LNCaP clone FGC (cell line): ENCODE measurements at regions not wholly inside any gene's neighbourhood (a gene's known extent, or its start where the extent isn't known, plus 50 kb on each side); places are given as distances from the start of the nearest gene placed in this dataset.

Source experiments
- DNase-seq: peaks from one replicate; pipeline ENCODE4 v3.0.0-alpha.2; 2011; ENCODE audit warnings: low read depth
- H3K4me3 ChIP-seq: 2 replicates; pipeline ENCODE4 v1.5.1; 2011; ENCODE audit warnings: mild to moderate bottlenecking, low read depth, low read length, control low read depth
- CTCF ChIP-seq: IDR thresholded peaks from 2 replicates; pipeline ENCODE4 v1.5.1; 2012; ENCODE audit warnings: mild to moderate bottlenecking; ENCODE audit not compliant: control insufficient read depth, insufficient read depth; ENCODE audit errors: extremely low read depth

- peak; percentile 3 for DNase-seq
- H3K4me3 ChIP-seq: no peak overlapping the region
- no peak for TF ChIP-seq CTCF
Measured at GRCh38 chr10:9188022-9188810, 1133.7 kb downstream of the GATA3 start.

DNA sequence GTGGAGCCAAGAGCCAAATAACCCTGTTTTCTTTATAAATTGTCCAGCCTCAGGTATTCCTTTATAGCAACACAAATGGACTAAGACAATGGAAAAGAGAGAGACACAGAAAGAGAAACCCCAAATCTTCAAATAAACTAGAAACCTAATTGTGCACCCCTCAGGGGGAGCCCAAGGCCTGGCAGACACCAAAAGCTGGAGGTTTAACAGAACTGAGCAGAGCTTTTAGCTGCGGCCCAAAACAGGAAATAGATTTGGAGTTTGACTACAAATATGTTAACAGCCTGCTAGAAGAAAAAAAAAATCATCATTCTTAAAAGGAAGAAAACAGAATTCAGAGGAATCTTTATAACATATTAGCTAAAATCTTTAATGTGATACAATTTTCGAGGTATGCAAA is 1135.0 kb downstream of the GATA3 start:
- H3K4me3 ChIP-seq: no peak overlapping the region
- no peak for TF ChIP-seq CTCF
- DNase-seq: no peak

GRCh38 chr10:9193120-9193519 is 1138.6 kb downstream of the GATA3 start:
- DNase-seq: no peak
- no peak overlapping the region for H3K4me3 ChIP-seq
- TF ChIP-seq CTCF: no peak

- no peak for DNase-seq
- no peak for TF ChIP-seq CTCF
- H3K4me3 ChIP-seq: no peak overlapping the region
Measured at GRCh38 chr10:9195385-9195784, 1140.9 kb downstream of the GATA3 start.

DNA sequence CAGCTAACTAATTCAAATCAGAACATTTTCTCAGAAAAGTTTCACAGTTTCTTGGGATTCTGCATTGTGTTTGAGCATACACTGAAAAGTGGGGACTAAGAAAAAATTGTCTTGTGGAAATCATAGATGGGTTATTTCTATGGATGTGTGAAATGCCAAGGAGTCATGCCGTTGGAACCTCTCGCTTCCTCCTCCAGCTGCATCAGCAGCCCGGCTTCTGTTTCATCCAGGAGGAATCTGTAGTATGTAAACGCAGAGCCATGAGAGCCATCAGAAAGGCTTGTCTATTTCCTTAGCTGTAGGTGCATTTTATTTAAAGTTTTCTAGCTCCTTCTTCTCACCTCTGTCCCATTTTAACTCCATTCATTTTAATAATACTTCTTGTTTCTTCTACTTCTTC is 1144.1 kb downstream of the GATA3 start:
- no peak for TF ChIP-seq CTCF
- DNase-seq: no peak
- H3K4me3 ChIP-seq: no peak overlapping the region

GRCh38 chr10:9205558-9205957 is 1151.1 kb downstream of the GATA3 start:
- no peak for TF ChIP-seq CTCF
- no peak overlapping the region for H3K4me3 ChIP-seq
- no peak for DNase-seq
